ENCODE measurements at regions not wholly inside any gene's neighbourhood (a gene's known extent, or its start where the extent isn't known, plus 50 kb on each side); places are given as distances from the start of the nearest gene placed in this dataset.

DNA sequence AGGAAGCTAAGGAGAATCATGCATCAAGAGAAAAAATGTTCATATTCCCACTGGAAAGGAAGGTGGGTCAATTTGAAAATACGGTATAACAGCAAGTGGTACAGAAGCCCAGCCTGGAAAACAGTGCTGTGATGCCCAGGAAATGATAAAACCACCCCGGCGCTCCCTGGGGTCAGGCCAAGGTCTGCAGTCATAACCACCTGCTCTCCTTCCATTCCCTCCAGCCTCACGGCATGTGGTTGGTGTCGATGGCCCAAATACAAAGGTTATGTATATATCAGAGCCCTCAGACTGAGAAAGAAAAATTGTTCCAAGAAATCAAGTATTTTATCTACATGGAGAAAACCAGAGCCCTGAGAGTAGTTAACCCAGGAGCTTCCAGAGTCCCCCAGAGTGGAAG, 208.1 kb upstream of the CDYL start:
- no peak for FAIRE-seq

DNA sequence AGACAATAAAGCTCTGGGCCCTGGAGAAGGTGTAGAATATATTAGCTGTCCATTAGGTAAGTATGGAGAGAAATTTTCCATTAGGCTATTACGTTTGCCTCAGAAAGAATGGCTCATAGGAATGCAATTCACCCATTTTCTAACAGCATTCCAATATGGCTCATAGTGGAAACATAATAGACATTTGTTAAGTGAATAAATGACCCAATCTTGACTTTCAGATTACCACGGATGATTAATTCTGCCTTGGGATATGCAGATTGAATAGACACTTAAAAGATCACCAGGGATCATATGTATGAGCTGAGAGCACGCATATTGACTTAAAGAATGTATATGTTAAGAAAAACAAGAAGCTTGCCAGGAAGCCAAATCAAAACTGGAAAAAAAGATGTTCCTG, 209.1 kb upstream of the CDYL start:
- DNase-seq (ENCODE audit: extremely low spot score, insufficient read length, low read depth), result no peak
- FAIRE-seq, result no peak

More for the DNA sequence above, 208.1 kb upstream of the CDYL start:
- no peak for DNase-seq (ENCODE audit: extremely low spot score, insufficient read length, low read depth)

DNA sequence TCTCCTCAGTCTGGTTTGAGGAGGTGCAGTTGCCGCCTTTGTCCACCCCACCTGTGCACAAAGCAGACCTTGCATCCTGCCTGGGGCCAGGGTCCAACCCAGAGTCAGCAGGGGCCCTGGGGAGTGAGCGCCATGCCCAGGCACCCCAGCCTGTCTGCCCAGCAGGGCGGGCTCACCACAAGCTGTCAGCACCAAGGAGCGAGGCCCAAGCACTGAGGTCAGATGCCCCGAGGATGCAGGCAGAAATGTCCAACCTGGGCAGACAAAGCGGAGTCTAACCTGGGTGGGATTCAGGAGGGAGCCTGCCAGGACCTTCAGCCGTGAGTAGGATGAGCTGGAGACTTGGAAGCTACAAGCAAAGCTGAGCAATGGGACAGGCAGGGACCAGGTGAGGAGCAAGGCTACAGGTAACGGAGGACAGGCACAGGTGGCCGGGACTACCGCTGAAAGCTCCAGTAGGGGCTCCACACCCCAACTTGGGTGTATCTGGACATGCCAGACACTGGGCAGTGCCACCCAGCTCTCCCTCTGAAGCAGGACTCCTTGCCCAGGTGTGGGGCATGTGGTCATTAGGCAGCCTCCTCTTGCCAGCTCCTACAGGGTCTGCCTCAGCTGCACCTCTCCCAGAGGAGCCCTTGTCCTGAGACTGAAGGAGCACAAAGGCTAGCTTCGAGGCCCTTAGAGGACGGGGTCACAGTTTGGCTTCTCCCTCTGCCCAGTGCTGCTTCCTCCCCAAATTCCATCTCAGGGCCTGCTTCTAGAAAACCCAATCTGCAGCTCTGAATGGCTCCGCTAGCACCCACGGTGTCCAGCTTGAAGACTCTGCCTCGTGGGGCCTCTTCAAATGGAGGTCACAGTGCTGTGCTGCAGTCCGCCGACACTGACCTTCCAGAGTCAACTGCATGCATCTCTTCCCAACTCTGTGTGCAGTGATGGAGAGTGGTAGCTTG, 210.6 kb upstream of the CDYL start:
- DNase-seq (ENCODE audit: extremely low spot score, insufficient read length, low read depth) (no peak), FAIRE-seq (no peak)

GRCh38 chr6:4564801-4565271, 211.4 kb upstream of the CDYL start:
- no peak for FAIRE-seq
- DNase-seq (ENCODE audit: extremely low spot score, insufficient read length, low read depth), result no peak

- FAIRE-seq (no peak), DNase-seq (ENCODE audit: extremely low spot score, insufficient read length, low read depth) (no peak)
Observed at GRCh38 chr6:4563877-4564276, 212.3 kb upstream of the CDYL start.

- no peak for DNase-seq (ENCODE audit: extremely low spot score, insufficient read length, low read depth)
- FAIRE-seq, result no peak
Observed at GRCh38 chr6:4563156-4563555, 213.0 kb upstream of the CDYL start.

DNA sequence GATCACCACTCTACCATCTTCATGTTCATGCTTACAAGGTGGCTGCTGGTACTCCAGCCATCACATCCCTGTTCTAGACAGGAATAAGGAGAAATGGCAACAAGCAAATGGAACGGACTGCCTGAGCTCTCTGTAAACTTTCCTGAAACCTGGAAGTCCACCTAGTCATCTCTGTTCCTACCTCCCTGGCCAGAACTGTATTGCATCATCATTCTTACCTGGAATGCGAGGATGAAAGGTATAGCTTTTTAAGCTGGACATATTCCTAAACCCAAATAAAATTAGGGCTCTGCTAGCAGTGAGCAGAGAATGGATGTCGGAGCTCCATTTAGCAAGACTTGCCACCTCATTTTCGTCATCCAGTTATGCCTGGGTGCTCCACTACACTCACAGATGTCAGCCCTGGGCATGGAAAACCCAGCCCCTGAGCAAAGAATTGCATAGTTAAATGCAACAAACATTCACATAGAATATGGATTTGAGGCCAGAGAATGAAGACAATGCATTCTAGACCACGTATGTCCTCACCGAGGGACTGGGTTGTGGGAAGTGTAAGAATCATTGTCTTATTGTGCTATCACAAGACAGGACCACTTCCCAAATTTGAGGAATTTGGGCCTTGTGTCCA, 214.3 kb upstream of the CDYL start:
- no peak for DNase-seq (ENCODE audit: extremely low spot score, insufficient read length, low read depth)
- no peak for FAIRE-seq

GRCh38 chr6:4561078-4561435, 215.1 kb upstream of the CDYL start:
- FAIRE-seq, result no peak
- no peak for DNase-seq (ENCODE audit: extremely low spot score, insufficient read length, low read depth)

- no peak for FAIRE-seq
- no peak for DNase-seq (ENCODE audit: extremely low spot score, insufficient read length, low read depth)
Observed at GRCh38 chr6:4560221-4561077, 215.8 kb upstream of the CDYL start.

GRCh38 chr6:4559281-4559875, 216.8 kb upstream of the CDYL start:
- FAIRE-seq, result no peak
- DNase-seq (ENCODE audit: extremely low spot score, insufficient read length, low read depth), result no peak

DNA sequence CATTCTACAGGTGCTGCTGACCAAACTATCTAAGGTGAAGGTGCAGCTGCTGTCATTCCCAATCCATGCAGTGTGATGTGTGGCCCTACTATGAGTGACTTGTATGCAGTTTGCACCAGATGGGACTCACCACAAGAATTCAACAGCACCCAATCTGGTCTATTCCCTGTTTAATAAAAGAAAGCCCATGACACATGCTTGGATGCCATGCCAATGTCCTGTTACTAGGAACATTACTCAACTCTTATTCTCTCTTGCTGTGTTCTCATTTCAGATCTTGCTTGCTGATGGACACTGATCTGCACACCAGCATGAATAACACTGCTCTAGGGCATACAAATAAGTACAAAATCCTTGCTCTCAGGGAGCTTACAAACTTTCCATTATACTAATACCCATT, 221.6 kb upstream of the CDYL start:
- FAIRE-seq, result no peak
- DNase-seq (ENCODE audit: extremely low spot score, insufficient read length, low read depth), result no peak

GRCh38 chr6:4553387-4553786, 222.8 kb upstream of the CDYL start:
- FAIRE-seq (no peak), DNase-seq (ENCODE audit: extremely low spot score, insufficient read length, low read depth) (no peak)

- no peak for FAIRE-seq
Observed at GRCh38 chr6:4550227-4550597, 226.0 kb upstream of the CDYL start.

GRCh38 chr6:4549556-4550226, 226.5 kb upstream of the CDYL start:
- DNase-seq (ENCODE audit: extremely low spot score, insufficient read length, low read depth), result no peak
- no peak for FAIRE-seq

More at GRCh38 chr6:4550227-4550597, 226.0 kb upstream of the CDYL start:
- DNase-seq (ENCODE audit: extremely low spot score, insufficient read length, low read depth), result no peak

DNA sequence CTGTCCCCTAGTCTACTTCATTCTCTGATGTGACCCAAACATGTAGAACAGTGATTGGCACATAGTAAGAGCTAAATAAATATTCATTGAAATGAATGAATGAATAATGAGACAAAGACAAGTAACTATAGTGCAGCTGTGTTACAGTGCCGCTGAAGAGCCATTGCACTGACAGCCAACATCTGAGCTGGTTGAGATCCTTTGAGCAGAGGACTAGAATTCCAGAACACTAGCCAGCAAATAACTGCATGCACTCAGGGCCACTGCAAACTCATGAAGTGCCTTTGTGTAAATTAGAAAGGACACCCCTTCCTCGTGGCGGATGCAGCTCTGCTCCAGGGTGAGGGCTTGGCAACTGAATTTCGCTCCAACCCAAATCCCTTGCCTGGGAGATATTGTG, 230.3 kb upstream of the CDYL start:
- DNase-seq (ENCODE audit: extremely low spot score, insufficient read length, low read depth) (no peak), FAIRE-seq (no peak)

GRCh38 chr6:4543596-4543995, 232.6 kb upstream of the CDYL start:
- FAIRE-seq (no peak), DNase-seq (ENCODE audit: extremely low spot score, insufficient read length, low read depth) (no peak)

GRCh38 chr6:4533576-4533975, 242.6 kb upstream of the CDYL start:
- FAIRE-seq (no peak), DNase-seq (ENCODE audit: extremely low spot score, insufficient read length, low read depth) (no peak)

DNA sequence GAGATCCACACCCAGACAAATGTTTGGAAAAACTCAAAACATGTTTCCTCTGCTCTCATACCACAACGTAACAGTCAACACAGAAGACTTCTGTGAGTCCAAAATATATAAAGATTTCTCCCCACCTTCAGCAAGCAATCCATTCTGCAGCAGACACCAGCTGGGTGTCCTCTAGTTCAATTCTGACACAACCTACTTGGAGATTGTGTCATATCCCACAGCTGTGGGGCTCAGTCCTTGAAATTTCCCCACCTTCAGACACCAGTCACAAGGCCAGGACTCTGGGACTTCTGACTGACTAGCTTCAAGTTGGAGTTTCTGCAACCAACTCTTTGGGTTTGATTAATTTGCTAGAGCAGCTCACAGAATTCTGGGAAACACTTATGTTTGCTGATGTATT, 244.8 kb upstream of the CDYL start:
- DNase-seq (ENCODE audit: extremely low spot score, insufficient read length, low read depth) (no peak), FAIRE-seq (no peak)

DNA sequence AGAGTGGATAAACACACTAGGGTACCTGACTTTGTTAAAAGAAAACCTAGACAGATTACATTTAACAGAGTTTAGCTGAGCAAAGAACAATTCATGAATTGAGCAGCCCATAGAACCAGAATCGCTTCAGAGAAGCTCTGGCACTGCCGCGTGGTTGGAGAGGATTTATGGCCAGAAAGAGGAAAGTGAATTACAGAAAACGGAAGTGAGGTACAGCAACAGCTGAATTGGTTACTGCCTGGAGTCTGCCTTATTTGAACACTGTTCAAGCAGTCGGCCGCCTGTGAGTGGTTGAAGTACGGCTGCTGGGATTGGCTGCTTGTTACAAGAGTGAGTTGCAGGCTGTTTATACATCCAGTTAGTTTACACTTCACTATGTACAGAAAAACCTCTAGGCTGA, 253.8 kb upstream of the CDYL start:
- FAIRE-seq (no peak), DNase-seq (ENCODE audit: extremely low spot score, insufficient read length, low read depth) (no peak)

DNA sequence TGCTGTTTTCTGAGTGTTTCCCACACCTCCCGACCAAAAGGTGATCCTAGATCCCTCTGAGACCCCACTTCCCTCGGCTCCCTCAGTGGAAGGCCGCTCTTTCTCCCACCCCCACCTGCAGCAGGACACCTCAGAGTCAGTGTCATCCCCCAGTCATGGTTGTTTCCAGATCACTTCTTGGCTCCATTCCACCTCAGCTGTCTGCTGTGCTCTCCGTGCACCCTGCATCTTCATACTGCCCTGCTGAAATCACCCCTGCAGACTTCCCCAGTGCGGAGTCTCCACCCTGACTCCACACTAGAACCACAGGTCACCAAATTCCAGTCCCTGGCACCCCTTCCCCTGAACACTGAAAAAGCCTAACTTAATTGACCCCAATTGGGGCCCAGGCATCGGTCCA, 255.1 kb upstream of the CDYL start:
- no peak for FAIRE-seq
- no peak for DNase-seq (ENCODE audit: extremely low spot score, insufficient read length, low read depth)
